A673 (cell line): ENCODE measurements at regions not wholly inside any gene's neighbourhood (a gene's known extent, or its start where the extent isn't known, plus 50 kb on each side); places are given as distances from the start of the nearest gene placed in this dataset.
"Not testable (repeated sequence)": the region's sequence is repeated elsewhere in the genome, so short reads cannot be mapped to it uniquely, and the experiment has no call there.

Source experiments
- BruUV-seq: library from RNA; stranded (reverse); fragments of 400-500 nt; replicated peaks from 2 replicates; lab custom pipeline; 2021; lab: Mats Ljungman, UMichigan
- CTCF ChIA-PET: fragments of 300-600 bp; sonication (Branson Sonifier 250); formaldehyde crosslinking; loops from one replicate; lab custom pipeline; 2022; ENCODE audit warnings: antibody characterized with exemption; lab: Charles Lee
- POLR2A ChIA-PET: fragments of 300-600 bp; sonication (Branson Sonifier 250); formaldehyde crosslinking; loops from one replicate; lab custom pipeline; 2022; ENCODE audit warnings: antibody characterized with exemption; ENCODE audit not compliant: low non-redundant PET; lab: Charles Lee
- DNase-seq: peaks from one replicate; pipeline ENCODE4 v3.0.0-alpha.2; 2015; ENCODE audit warnings: low spot score
- H3K27ac ChIP-seq: fragments of 200-600 bp; sonication (generic); 2 replicates; pipeline ENCODE4 v1.5.1; 2016; ENCODE audit warnings: mixed run types, low read depth, mild to moderate bottlenecking, mixed read lengths, antibody characterized with exemption, low read length; ENCODE audit not compliant: poor library complexity, severe bottlenecking
- H3K27me3 ChIP-seq: fragments of 200-600 bp; sonication (generic); replicated peaks from 2 replicates; pipeline ENCODE4 v1.6.1; 2017; ENCODE audit warnings: mixed run types, low read depth, mild to moderate bottlenecking, mixed read lengths, antibody characterized with exemption, low read length; ENCODE audit not compliant: insufficient read depth, poor library complexity
- H3K36me3 ChIP-seq: fragments of 200-600 bp; sonication (generic); 2 replicates; pipeline ENCODE4 v1.6.1; 2016; ENCODE audit warnings: mixed run types, mild to moderate bottlenecking, mixed read lengths, antibody characterized with exemption, low read length; ENCODE audit not compliant: insufficient read depth, poor library complexity, severe bottlenecking
- H3K4me1 ChIP-seq: fragments of 200-600 bp; sonication (generic); 2 replicates; pipeline ENCODE4 v1.6.1; 2017; ENCODE audit warnings: mixed run types, mild to moderate bottlenecking, mixed read lengths, antibody characterized with exemption, low read length; ENCODE audit not compliant: insufficient read depth, poor library complexity, severe bottlenecking
- H3K4me3 ChIP-seq: fragments of 200-600 bp; sonication (generic); 2 replicates; pipeline ENCODE4 v1.5.1; 2016; ENCODE audit warnings: low read depth, mixed run types, mild to moderate bottlenecking, mixed read lengths, low read length; ENCODE audit not compliant: poor library complexity, severe bottlenecking
- H3K9me3 ChIP-seq: fragments of 200-600 bp; sonication (generic); 2 replicates; pipeline ENCODE4 v1.6.1; 2016; ENCODE audit warnings: mixed run types, low read depth, mild to moderate bottlenecking, mixed read lengths, antibody characterized with exemption, low read length; ENCODE audit not compliant: poor library complexity, severe bottlenecking
- EZH2 ChIP-seq: fragments of 200-600 bp; sonication (generic); IDR thresholded peaks from 2 replicates; pipeline ENCODE4 v1.6.1; 2017; ENCODE audit warnings: borderline replicate concordance, low read depth, mild to moderate bottlenecking, mixed read lengths, antibody characterized with exemption, low read length; ENCODE audit not compliant: poor library complexity, severe bottlenecking
- intact Hi-C: fragments of 100-400 bp; cut with micrococcal nuclease; formaldehyde crosslinking; loops from one replicate; pipeline ENCODE4 v1.10.0; 2022; ENCODE audit not compliant: unreplicated experiment
- TF ChIP-seq, protein P1 (sequence below): fragments of 300-800, 200-600 bp; sonication (generic); conservative IDR thresholded peaks from 2 replicates; pipeline ENCODE4 v1.5.1; 2017; ENCODE audit warnings: low read depth, mild to moderate bottlenecking, antibody characterized with exemption, low read length, moderate library complexity, mixed read lengths

DNA sequence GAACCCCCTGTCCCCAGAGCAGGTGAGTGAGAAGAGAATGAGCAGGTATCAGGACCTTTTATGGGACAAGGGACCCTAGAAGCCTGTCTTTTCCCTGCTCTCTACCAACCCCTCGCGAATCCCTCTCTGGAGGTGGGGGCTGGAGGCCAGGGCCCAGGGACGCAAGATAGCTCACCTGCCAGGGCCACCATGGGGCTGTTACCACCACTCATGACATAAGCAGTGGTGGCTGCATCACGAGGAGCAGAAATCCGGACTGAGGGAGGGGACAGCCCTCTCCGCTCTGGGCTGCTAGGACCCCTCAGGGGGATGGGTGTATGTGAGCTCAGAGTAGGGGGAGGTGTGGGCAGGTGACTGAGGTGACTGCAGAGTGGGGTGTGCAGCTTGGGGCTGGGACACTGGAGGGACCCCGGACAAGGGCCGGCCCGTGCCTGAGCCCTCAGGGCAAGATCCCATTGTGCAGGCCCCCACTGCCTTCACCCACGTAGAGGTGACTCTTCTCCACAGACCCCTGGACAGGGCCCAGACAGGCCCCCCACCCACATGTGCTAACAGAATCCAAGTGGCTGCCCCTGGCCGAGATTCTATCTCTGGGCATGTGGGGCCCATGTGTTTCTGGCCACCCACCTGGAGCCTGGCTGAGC lies 190.6 kb downstream of the TBC1D2B start:
- H3K27ac ChIP-seq, result no peak overlapping the region
- no peaks in the 10 kb centered on the region for H3K27me3 ChIP-seq
- intact Hi-C loops, result no loop called here
- H3K4me3 ChIP-seq, result no peak overlapping the region
- BruUV-seq, result no TSS peak
- no peak for DNase-seq
- no peaks in the 10 kb centered on the region for H3K4me1 ChIP-seq
- TF ChIP-seq, protein P1, sequence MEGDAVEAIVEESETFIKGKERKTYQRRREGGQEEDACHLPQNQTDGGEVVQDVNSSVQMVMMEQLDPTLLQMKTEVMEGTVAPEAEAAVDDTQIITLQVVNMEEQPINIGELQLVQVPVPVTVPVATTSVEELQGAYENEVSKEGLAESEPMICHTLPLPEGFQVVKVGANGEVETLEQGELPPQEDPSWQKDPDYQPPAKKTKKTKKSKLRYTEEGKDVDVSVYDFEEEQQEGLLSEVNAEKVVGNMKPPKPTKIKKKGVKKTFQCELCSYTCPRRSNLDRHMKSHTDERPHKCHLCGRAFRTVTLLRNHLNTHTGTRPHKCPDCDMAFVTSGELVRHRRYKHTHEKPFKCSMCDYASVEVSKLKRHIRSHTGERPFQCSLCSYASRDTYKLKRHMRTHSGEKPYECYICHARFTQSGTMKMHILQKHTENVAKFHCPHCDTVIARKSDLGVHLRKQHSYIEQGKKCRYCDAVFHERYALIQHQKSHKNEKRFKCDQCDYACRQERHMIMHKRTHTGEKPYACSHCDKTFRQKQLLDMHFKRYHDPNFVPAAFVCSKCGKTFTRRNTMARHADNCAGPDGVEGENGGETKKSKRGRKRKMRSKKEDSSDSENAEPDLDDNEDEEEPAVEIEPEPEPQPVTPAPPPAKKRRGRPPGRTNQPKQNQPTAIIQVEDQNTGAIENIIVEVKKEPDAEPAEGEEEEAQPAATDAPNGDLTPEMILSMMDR, result no peak
- no peak for TF ChIP-seq EZH2
- no peaks in the 10 kb centered on the region for H3K36me3 ChIP-seq
- H3K9me3 ChIP-seq, result no peaks in the 10 kb centered on the region
- CTCF ChIA-PET, result no interaction called here
- POLR2A ChIA-PET, result no interaction called here

DNA sequence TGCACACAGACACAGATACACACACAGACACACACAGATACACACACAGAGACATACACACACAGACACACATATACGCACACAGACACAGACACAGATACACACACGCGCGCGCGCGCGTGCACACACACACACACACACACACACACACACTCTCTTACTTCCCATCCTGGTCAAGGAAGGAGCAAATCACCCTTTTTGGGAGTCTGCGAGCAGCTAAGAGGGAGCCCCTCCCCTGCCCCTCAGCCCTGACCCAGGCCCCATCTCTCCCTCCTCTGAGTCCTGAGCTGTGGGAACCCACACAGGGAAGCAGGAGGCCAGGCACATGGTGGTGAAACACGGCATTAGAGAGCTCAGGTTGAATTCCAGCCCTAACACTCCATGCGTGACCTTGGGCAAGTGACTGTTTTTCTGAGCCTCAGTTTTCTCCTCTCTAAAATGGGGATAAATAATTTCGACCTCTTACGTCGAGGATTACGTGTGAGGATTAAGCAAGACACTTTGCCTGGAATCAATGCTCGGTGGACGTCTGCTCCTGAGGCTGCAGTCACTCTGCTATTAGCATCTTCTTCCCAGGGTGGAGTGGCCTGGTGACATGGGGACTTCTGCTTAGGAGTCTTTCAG lies 191.5 kb downstream of the TBC1D2B start:
- H3K36me3 ChIP-seq, BruUV-seq, H3K27me3 ChIP-seq, H3K4me1 ChIP-seq, intact Hi-C loops, H3K9me3 ChIP-seq, POLR2A ChIA-PET, DNase-seq, H3K27ac ChIP-seq, H3K4me3 ChIP-seq, CTCF ChIA-PET: not testable (repeated sequence)

DNA sequence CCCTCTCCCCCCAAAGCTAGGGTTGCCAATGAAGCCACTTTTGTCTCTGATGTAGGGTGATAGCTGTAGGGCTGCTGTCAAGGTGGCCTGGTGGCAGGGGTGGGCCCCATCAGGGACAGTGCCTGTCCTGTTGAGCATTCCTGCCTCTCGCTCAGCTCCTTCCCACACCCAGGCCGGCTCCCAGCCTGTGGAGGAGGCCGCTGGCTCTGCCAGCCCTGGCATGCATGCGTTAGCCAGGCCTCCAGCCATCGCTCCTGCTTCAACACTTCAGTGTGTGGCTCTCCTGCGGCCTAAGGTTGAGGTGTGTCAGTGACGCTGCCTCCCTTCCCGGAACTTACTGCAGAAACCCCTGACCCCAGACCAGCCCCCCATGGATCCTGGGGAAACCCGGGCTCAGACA lies 194.5 kb downstream of the TBC1D2B start:
- intact Hi-C loops, POLR2A ChIA-PET, CTCF ChIA-PET, H3K4me1 ChIP-seq, DNase-seq, H3K36me3 ChIP-seq, H3K27ac ChIP-seq, H3K9me3 ChIP-seq, BruUV-seq, H3K4me3 ChIP-seq, H3K27me3 ChIP-seq: not testable (repeated sequence)

DNA sequence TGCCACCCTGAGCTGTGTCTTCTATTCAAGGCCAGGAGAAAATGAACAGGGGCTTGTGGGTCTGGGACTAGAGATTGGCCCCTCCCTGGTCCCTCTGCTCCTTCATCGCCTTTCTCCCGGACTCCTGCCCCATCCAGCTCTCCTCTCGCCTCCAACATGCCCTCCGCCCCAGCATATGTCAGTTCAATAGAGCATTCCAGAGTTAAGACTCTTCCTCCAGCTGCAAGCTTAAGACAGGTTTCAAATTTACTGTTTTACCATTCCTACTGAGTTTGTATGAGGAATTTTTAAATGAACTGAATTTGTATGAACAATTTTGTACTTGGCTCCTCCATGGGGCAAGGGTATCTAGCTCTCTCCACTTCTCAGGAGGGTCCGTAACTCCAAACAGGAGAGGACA lies 195.6 kb downstream of the TBC1D2B start:
- no peak for DNase-seq
- H3K4me3 ChIP-seq, result no peak overlapping the region
- H3K27me3 ChIP-seq, result no peaks in the 10 kb centered on the region
- no peak overlapping the region for H3K27ac ChIP-seq
- TF ChIP-seq EZH2, result no peak
- TF ChIP-seq, protein P1, result no peak
- no peaks in the 10 kb centered on the region for H3K36me3 ChIP-seq
- no TSS peak for BruUV-seq
- ChIA-PET CTCF (no interaction called here), POLR2A (no interaction called here)
- no peaks in the 10 kb centered on the region for H3K9me3 ChIP-seq
- intact Hi-C loops, result no loop called here
- no peaks in the 10 kb centered on the region for H3K4me1 ChIP-seq

DNA sequence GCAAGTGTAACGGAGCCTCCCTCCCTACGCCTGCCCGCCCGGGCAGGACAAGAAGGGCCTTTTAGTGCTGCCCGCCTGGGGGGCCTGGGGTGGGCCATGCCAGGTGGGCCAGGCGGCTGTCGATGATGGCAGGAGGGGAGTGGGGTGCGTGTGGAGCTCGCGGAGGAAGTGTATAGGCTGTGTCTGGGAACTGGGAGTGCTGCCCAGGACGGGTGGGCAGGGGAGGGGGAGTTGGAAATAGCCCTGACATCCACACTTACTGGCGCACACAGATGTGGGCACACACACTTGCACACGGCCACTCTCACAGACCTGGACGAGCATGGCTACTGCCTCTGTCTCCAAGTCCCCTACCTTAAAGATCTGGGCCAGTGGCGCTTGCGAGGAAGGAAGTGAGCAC lies 196.0 kb downstream of the TBC1D2B start:
- intact Hi-C loops, H3K9me3 ChIP-seq, H3K4me3 ChIP-seq, H3K27ac ChIP-seq, CTCF ChIA-PET, H3K36me3 ChIP-seq, H3K27me3 ChIP-seq, H3K4me1 ChIP-seq, POLR2A ChIA-PET, BruUV-seq, DNase-seq: not testable (repeated sequence)

DNA sequence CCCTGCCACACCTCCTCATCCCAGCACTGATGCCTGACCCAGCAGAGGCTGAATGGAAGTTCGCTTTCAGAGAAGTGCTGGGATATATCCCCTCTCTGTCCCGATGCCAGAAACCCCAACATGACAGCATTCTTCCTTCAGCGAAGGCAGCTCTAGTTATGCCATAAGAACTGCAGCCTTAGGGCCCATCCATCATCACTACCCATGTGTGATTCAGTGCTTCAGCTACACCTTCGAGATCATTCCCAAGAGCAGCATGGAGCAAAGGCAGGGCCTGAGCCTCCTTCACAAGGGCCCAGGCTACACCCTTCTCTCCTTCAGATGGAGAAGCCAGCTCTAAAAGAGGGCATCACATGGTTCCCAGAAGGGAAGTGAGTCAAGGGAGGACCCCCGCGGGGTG lies 198.0 kb downstream of the TBC1D2B start:
- H3K4me3 ChIP-seq, H3K9me3 ChIP-seq, CTCF ChIA-PET, H3K36me3 ChIP-seq, H3K4me1 ChIP-seq, H3K27me3 ChIP-seq, BruUV-seq, H3K27ac ChIP-seq, POLR2A ChIA-PET, DNase-seq: not testable (repeated sequence)
- intact Hi-C loops, result loop anchor here (10.0 kb wide), 2 partner anchors 695 to 765 kb away; no protein-coding TSS in a partner anchor
